GM21576 (cell line): ENCODE measurements at regions not wholly inside any gene's neighbourhood (a gene's known extent, or its start where the extent isn't known, plus 50 kb on each side); places are given as distances from the start of the nearest gene placed in this dataset.
"Not testable (repeated sequence)": the region's sequence is repeated elsewhere in the genome, so short reads cannot be mapped to it uniquely, and the experiment has no call there.

Experiments used
- ATAC-seq: cut with Tn5 transposase; IDR thresholded peaks from one replicate; pipeline ENCODE4 v1.9.1; 2021; ENCODE audit warnings: mild to moderate bottlenecking, moderate library complexity; ENCODE audit not compliant: unreplicated experiment

GRCh38 chr3:180743813-180744590 is 64.7 kb upstream of the CCDC39 start:
- ATAC-seq = no peak

- no peak for ATAC-seq
Measured at GRCh38 chr3:180747805-180748361, 68.6 kb upstream of the CCDC39 start.

- ATAC-seq = no peak
Measured at GRCh38 chr3:180749322-180749721, 70.0 kb upstream of the CCDC39 start.

GRCh38 chr3:180749796-180750195 is 70.5 kb upstream of the CCDC39 start:
- no peak for ATAC-seq

- ATAC-seq = no peak
Measured at GRCh38 chr3:180755556-180755955, 76.3 kb upstream of the CCDC39 start.

- ATAC-seq = no peak
Measured at GRCh38 chr3:180762866-180763265, 83.6 kb upstream of the CCDC39 start.

- ATAC-seq = no peak
Measured at GRCh38 chr3:180764481-180764880, 85.2 kb upstream of the CCDC39 start.

GRCh38 chr3:180770639-180771038 is 91.3 kb upstream of the CCDC39 start:
- ATAC-seq = no peak

- no peak for ATAC-seq
Measured at GRCh38 chr3:180776433-180776832, 97.1 kb upstream of the CCDC39 start.

- no peak for ATAC-seq
Measured at GRCh38 chr3:180782195-180782984, 103.1 kb upstream of the CCDC39 start.

- not testable (repeated sequence) for ATAC-seq
Measured at GRCh38 chr3:180786227-180786626, 106.9 kb upstream of the CCDC39 start.

- ATAC-seq = no peak
Measured at GRCh38 chr3:180789774-180790173, 110.5 kb upstream of the CCDC39 start.

GRCh38 chr3:180798197-180798596 is 114.3 kb upstream of the FXR1 start:
- no peak for ATAC-seq

GRCh38 chr3:180802837-180803236 is 109.6 kb upstream of the FXR1 start:
- ATAC-seq = no peak

- ATAC-seq = no peak
Measured at GRCh38 chr3:180804916-180805315, 107.6 kb upstream of the FXR1 start.

GRCh38 chr3:180808823-180809575 is 103.5 kb upstream of the FXR1 start:
- no peak for ATAC-seq

- no peak for ATAC-seq
Measured at GRCh38 chr3:180820400-180820799, 92.1 kb upstream of the FXR1 start.

GRCh38 chr3:180825964-180826363 is 86.5 kb upstream of the FXR1 start:
- ATAC-seq = no peak

GRCh38 chr3:180827171-180827570 is 85.3 kb upstream of the FXR1 start:
- ATAC-seq = no peak

- no peak for ATAC-seq
Measured at GRCh38 chr3:180828001-180828720, 84.3 kb upstream of the FXR1 start.
